B cell (primary cell): ENCODE measurements at regions not wholly inside any gene's neighbourhood (a gene's known extent, or its start where the extent isn't known, plus 50 kb on each side); places are given as distances from the start of the nearest gene placed in this dataset.

ENCODE experiments used
- CTCF ChIP-seq: fragments of 200-600 bp; IDR thresholded peaks from one replicate; pipeline ENCODE4 v1.8.0; 2022; ENCODE audit warnings: antibody characterized with exemption, mild to moderate bottlenecking
- EZH2 ChIP-seq: IDR thresholded peaks from 2 replicates; pipeline ENCODE4 v1.6.1; 2012; ENCODE audit warnings: borderline replicate concordance, low read depth, mild to moderate bottlenecking, moderate library complexity, low read length; ENCODE audit not compliant: insufficient read depth, poor library complexity, severe bottlenecking

GRCh38 chr4:52288212-52288855 lies 237.2 kb downstream of the SPATA18 start:
- TF ChIP-seq CTCF = no peak
- TF ChIP-seq EZH2 = no peak
